HG03457 (cell line): ENCODE measurements at regions not wholly inside any gene's neighbourhood (a gene's known extent, or its start where the extent isn't known, plus 50 kb on each side); places are given as distances from the start of the nearest gene placed in this dataset.

Source experiments
- ATAC-seq: cut with Tn5 transposase; IDR thresholded peaks from one replicate; pipeline ENCODE4 v1.9.1; 2021; ENCODE audit warnings: moderate number of reproducible peaks; ENCODE audit not compliant: unreplicated experiment

DNA sequence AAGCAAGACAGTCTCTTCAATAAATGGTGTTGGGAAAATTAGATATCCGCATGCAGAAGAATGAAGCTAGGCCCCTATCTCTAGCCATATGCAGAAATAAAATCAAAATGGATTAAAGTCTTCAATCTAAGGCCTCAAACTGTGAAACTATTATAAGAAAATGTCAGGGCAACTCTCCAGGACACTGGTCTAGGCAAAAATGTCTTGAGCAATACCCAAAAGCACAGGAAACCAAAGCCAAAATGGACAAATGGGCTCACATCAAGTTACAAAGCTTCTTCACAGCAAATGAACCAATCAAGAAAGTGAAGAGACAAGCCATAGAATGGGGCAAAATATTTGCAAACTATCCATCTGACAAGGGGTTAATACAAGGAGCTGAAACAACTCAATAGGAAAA lies 338.8 kb downstream of the NNT start:
- no peak for ATAC-seq

DNA sequence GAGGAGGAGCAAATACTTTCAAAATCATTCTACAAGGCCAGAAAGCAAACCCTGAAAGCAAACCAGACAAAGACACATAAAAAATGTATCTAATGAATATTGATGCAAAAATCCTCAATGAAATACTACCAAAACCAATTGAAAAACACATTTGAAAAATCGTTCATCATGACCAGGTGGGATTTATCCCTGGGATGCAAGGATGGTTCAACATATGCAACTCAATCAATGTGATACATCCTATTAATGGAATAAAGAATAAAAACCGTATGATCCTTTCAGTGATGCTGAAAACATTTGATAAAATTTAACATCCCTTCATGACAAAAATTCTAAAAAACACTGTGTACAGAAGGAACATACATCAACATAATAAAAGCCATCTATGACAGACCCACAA lies 337.6 kb downstream of the NNT start:
- ATAC-seq: no peak

DNA sequence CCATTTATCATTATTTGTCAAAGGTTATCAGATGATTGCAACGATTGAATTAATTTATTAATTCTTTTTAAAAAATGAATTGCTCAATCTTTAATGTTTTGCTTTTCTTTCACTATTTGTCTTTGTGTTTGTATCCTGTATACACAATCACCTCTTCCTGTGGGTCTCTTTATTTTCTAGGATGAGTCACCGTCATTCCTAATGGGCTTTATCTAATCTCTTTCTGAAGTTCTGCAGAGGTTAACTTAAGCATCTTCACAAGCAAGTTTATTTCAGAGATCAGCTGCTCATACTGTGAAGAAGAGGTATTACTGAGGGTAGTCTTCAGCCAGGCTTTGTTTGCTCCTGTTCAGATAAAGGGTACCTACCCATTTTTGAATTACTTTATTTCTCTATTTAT lies 323.9 kb downstream of the NNT start:
- no peak for ATAC-seq

DNA sequence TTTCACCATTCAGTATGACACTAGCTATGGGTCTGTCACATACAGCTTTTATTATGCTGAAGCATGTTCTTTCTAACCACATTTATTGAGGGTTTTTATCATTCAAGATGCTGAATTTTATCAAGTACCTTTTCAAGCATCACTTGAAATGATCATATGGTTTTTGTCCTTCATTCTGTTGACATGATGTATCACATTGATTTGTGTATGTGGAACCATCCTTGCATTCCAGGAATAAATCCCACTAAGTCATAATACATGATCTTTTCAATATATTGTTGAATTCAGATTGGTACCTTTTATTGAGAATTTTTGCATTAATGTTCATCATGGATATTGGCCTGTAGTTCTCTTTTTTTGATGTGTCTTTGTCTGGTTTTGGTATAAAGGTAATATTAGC lies 317.4 kb downstream of the NNT start:
- no peak for ATAC-seq

DNA sequence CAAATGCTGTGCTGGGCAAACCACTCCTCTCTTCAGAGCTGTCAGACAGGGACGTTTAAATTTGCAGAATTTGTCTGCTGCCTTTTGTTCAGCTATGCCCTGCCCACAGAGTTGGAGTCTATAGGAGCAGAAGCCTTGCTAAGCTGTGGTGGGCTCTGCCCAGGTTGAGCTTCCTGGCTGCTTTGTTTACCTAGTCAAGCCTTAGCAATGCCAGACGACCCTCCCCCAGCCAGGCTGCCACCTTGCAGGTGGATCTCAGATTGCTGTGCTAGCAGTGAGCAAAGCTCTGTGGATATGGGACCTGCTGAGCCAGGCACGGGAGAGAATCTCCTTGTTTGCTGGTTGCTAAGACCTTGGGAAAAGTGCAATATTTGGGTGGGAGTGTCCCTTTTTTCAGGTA lies 314.9 kb downstream of the NNT start:
- no peak for ATAC-seq

DNA sequence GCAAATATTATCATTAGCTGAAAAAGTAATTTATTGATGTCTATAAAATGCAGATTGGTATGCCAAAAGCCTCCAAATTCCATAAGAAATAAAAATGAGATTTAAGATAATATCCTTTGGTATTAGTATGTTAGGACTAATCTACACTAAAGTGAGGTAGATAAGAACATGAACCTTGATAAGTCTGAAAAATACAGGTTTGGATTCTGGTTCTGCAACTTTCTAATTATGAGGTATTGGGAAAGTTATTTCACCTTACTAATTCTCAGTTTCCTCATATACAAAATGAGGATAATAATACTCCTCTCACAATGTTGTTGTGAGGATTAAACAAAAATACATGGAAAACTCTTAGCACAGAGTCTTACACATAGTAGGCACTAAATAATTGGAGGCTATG lies 300.1 kb downstream of the NNT start:
- no peak for ATAC-seq

DNA sequence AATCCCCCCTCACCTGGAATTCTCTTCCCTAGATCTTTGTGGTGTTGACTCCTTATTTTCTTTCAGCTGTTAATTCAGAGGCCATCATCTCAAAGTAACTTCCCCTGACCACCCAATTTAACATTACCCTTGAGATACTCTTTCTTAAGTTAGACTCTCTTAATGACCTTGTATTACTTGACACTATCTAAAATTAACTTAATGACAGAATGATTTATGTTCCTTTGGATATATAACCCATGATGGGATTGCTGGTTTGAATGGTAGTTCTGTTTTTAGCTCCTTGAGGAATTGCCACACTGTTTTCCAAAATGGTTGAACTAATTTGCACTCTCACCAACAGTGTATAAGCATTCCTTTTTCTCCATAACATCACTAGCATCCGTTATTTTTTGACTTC lies 298.0 kb downstream of the NNT start:
- ATAC-seq: no peak

DNA sequence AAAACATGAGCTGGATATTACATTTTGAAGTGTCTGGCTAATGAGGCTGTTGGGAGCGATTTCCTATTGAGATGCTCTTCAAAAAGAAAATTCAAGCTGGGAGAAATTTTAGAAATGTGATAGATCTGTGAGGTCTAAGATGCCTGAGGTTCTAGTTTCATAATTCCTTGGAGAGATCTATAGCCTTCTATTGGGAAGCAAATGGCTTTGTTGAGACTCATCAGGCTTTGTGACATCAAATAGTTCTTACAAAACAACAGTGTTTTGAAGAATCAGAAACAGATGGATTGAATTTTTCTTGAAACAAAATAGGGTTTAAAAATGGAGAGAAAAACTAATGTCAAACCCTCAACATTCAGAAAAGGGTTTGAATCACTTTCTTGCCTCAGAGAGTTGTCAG lies 292.9 kb downstream of the NNT start:
- no peak for ATAC-seq

DNA sequence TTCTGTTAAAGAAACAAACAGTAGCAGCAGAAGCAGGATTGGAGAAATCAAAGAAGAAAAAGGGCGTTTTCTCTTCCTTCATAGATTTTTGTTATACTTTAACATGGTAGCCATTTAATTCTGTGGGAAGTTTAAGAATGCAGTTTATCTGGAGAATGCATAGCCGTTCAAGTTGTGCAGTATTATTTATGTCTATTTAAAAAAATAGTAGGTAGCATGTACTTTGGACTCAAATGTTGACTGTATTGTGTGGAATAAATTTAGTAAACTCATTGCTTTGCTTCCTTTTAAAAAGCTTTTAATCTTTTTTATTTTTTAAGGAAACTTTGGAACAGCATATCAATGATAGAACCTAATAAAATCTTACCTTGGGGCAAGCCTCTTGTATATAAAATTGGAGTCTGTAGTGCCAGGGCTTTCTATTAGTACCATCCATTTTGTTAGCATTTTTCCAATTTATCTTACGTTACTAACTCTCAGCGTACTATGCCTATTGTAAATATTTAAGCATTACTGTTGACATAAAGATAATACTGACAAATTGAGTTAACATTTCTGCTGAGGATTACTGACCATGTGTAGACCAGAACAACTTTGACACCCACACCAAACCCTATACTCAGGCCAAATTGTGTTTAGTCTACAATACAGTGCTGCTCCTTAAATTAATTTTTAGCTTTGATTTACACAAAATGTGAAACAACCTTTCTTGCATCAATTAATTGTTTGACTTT lies 291.1 kb downstream of the NNT start:
- no peak for ATAC-seq

DNA sequence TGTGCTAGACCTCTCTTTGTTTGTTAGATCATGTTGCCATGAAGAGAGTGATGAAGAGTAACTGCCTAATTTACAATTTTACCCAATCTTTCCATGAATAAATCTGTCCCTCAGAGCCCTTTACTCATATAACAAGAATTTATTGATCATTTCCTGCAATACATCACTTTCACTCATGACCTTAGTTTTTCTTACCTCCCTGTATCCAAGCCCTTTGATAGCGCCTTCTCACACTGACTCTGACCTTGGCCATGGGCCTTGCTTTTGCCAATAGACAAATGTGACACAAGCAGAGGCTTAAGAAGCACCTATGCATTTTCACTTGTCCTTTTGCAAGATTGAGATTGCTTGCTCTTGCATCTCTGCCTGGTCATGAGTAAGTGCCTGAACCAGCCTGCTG lies 288.1 kb downstream of the NNT start:
- ATAC-seq: no peak

DNA sequence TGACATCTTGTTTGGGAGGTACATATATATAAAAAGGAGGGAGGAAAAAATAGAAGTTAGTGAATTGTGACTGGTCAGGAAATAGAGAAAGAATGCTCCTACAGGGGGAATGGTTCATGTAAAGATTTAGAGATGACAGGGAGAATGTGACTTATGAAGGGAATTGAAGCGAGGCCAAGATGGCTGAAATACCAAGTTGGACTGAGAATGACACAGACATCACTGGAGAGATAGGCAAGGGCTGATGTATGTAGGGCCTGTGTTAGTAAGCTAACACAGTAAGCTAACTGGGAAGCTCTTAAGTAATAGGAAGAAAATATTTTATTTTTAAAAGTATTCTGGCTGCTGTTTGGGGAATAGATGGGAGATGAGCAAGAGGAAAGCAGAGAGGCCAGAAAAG lies 286.3 kb downstream of the NNT start:
- ATAC-seq: no peak

DNA sequence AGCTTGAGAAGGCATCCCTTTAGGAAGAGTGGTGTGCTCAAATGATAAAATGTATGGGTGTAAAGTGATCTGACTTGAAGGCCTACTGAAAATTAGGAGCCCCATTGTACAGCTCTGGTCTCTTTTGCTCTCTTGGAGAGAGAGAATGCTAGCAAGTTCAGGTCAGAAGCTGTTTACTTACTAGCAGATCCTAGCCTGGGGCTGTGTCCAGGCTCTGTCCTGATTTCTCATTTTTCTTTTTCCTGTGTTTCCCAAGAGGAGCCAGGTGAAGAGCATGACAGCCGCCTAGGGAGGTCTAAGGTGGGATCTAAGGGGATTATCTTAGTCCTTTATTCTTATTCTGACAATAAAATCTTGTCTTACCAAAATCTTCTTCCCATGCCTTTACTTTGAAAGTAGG lies 272.8 kb downstream of the NNT start:
- no peak for ATAC-seq

DNA sequence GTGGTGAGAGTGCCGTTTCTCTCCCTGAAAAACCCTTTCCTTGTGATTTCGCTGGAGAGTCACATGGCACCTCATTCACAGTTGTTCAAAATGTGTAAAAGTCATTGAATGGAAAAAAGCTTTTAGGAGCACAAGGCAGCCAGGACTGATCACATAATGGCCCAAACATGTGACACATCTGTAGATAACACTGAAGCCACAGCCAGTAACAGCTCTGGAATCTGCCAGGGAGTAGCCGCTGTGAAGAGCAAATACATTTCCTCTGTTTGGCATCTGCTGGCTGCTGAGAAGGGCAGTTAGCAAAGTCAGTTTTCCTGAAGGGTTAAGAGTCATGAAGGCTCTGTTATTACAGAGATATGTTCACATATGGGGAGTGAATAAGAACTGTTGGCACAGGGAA lies 271.8 kb downstream of the NNT start:
- ATAC-seq: no peak

DNA sequence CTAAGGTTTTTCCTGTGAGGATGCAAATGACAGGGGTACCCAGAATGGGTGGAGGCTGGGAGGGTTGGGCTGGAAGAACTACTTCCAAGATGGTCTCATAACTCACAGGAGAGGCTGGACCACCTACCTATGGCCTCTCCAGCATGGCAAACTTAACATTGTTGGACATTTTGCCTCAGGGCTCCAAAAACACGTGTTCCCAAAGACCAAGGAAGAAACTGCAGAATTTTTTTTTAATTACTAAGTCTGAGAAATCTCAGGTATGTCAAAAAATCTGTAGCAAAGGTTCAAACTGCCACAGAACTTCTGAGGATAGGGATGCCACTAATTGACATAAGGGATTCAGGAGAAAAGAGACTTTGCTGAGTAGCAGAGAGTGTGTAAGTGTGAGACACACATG lies 270.8 kb downstream of the NNT start:
- ATAC-seq: no peak

DNA sequence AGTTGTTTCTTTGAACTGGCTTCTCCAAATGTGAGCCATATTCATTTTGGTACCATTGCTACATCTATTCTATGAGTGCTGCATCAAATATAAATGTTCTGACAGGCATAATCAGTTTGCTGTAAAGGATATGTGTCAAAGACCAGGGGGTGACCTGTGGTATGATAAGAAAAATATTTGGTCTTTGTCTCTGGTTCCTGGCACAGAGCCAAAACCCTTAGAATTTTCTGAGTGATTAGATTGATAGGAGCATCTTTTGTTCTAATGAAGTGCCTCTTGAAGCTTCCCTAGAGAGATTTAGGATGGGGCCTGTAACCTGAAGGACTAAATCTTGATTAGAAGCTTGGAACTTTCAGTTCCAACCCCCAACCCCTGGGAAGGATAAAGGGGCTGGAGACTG lies 256.3 kb downstream of the NNT start:
- no peak for ATAC-seq

DNA sequence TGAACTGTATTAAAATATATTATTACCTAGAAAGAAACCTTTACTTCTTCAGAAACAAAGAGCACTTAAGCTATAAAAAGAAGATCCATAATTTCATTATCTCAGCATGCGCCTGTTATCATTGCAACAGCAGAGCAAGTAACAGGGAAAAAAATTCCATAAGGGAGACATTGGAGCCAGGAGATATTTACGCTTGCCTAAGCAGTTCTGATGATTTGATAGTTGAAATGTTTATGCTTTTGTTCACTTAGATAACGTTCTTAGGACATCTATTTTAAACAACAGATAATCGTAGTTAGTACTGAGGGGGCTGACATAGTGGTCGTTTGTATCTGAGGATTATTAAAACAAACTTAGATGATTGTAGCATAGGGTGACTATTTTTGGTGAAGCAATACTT lies 252.5 kb downstream of the NNT start:
- no peak for ATAC-seq

DNA sequence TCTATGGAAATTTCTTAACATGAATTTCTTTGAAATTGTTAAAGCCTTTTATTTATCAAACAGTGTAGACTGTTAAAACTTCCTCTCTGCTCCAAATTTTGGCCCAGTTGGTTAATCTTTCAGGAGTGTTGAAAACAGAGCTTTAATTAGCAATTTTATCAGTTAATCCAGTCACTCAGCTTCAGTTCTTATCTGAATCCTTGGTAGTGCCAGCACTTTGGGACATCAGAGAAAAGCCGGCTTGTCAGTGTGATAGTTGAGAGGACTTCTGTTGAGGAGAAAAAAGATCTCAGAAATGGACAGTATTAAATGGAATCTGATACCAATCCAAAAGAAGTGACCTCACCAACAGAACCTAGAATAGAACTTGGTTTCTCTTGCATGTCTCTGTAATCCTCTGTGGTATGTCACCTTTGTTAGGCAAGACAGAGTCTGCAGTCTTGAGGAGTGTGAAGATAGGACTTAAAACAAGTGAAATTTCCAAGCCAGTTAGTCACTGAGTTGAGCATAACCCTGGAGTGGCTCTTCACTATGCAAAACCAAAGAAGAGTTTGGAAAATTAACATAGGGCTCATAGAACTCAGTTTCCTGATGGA lies 251.8 kb downstream of the NNT start:
- no peak for ATAC-seq

DNA sequence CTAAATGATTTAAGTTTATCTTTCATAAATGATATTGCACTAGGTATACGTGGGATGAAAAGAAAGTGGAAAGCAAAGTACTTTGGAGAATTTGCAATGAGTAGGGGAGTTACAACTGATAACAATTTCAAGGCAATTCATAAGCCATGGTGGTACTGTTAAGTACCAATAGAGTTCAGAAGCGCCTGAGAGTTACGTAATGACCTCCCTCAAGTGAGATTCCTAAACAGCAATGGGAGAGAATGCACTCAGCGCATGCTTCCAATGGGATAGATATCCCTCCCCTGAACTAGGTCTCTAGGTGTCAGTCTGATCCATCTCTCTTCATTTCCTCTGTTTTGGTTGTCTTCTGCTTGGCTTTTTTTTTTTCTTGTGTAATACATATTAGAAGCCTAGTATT lies 249.3 kb downstream of the NNT start:
- ATAC-seq: no peak

DNA sequence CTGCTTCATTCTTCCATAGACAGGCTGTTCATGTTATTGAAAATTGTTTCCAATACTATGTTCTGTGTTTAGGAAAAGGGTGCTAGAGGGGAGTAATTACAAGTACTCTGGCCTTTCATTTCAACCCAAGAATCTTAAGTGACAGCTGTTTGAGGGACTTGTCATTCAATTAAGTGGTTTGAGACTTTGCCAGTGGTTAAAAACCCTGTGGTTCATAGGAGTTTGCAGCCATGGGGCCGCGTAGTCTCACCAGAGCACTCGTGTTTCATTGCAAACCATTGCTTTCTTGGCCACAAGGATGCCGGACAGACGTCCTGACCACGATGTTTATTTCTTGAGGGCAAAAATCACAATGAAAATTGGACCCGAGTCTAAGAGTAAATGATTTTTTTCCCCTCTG lies 248.8 kb downstream of the NNT start:
- ATAC-seq: no peak

DNA sequence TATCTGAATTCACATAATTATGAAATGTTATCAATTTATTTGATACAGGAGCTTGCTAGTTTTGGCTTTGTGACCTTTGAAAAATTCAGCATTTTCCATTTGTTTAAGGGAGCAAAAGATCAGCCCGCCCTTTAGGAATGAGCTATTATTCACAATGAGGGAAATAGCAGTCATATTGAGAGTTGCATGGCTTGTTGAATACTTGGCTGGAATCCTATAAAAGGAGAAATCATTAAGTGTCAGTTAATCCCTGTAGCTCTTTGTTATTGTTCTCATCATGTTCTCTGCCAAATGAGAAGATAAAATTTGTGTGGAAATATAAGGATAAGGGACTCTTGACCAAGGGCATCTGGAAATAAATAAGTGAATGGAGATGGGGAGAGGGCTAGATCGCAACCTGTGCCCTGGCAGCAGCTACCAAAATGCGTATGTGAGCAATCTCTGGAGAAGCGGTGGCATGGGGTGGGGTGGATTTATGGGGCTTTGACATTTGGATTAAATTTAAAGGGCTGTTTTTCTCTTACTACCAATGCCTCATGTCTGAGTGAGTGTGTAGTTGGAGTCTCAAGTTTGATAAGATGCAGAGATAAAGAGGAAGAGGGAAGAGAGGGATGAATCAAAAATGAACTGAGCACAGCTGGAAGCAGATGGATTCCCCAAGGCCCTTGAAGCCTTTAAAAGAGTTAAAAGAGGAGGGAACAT lies 237.6 kb downstream of the NNT start:
- no peak for ATAC-seq

DNA sequence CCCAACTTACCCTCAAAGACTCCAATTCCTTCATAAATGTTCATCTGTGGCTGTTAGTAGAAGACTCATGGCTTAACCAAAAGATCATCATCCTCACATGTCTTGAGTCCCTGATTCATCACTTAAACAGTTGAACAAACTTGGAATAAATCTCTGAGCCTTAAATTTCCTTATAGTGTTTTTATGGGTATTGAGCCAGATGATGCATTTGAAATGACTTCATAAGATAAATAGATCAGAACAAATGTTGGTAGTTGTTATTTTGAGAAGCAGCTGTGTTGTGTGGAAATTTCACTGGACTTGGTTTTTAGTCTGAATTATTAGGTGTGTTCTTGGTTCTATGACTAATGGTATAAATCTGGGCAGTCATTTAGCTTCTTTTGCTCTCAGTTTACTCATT lies 236.2 kb downstream of the NNT start:
- ATAC-seq: no peak

DNA sequence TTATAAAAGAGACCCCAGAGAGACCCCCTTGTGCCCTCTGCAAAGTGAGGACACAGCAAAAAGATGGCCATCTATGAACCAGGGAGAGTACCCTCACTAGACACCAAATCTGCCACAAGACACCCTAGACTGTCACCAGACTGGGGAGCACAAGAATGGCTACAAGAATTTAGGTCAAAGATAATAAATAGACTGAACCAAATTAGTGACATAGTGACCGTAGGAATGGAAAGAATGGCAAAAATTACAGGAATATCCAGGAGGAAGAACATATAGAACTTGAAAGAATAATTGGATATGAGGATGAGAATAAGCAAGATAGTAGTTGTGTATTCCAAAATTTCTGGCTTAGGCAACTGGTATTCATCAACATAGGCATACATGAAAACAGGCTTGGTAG lies 235.0 kb downstream of the NNT start:
- no peak for ATAC-seq

DNA sequence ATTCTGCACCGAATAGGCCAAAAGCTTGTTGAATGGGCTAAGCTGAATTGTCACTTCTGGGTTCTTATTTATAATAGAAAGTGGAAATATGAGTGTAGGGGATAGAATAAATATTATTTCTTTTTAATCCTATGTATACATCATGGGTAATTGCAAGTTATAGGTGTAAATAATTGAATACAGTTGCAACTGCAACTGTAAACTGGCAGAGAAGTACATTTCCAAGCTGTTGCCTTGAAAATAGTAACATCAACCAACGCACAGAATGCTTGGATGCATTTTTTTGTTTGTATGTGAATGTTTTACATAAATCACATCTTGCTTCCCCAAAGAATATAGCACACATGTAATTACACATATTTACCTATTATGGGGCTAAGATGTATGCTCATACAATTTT lies 234.1 kb downstream of the NNT start:
- ATAC-seq: no peak
